ENCODE measurements at regions not wholly inside any gene's neighbourhood (a gene's known extent, or its start where the extent isn't known, plus 50 kb on each side); places are given as distances from the start of the nearest gene placed in this dataset.

GRCh38 chr13:73225990-73226389 is 167.2 kb downstream of the KLF5 start:
- no peak for DNase-seq

- no peak for DNase-seq
Measured at GRCh38 chr13:73224703-73225102, 165.9 kb downstream of the KLF5 start.

DNA sequence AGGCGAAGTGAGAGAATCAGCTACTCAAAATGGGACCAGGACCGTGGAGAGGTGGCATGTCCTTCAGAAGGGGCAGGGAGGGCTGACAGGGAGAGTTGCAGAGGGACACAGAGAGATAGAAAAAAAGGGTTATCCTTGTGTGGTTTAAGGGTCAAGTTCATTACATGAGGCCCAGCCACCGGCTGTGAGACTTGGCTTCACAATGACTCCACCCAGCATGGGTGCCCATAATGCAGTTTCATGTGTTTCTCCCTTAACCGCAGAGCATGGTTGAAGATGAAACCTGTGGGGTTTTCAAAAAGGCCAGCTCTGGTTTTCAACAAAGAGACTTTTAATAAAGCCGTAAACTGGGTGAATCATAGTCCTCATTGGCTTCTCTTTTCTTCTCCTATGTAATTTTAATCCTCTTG is 164.6 kb downstream of the KLF5 start:
- no peak for DNase-seq

GRCh38 chr13:73222627-73223305 is 164.0 kb downstream of the KLF5 start:
- no peak for DNase-seq

- DNase-seq: no peak
Measured at GRCh38 chr13:73220966-73221720, 162.3 kb downstream of the KLF5 start.

DNA sequence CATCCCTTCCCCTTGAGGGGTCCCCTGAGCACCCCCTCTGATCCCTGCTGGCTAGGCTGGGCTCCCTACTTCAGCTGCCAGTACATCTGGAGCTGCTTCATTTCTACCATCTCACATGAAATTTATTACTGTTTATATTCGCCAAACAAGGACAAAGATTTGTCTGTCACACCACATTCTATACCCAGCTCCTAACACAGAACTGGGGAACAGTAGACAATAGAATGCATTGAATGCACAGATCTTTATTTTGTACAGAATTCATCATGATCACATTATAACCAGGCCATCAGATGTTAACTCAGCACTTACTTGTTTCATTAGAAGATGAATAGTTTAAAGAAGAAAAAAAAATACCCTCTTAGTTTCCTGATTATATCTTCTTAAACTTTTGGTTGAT is 159.4 kb downstream of the KLF5 start:
- DNase-seq: no peak

- DNase-seq: no peak
Measured at GRCh38 chr13:73216381-73216831, 157.6 kb downstream of the KLF5 start.

DNA sequence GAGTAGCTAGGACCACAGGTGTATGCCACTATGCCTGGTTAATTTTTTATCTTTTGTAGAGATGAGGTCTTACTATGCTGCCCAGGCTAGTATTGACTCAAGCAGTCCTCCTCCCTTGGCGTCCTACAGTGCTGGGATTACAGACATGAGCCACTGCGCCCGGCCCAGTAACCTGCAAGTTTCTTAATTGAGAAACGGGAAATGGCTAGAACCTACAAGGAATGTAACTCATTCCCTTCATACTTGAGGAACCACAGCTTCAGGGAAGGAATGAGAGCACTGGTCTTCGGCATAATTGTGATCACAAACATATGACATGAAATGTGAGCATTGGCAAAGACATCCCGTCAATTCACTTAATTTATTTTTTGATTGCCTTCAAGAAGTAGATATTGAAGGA is 157.0 kb downstream of the KLF5 start:
- DNase-seq: no peak

GRCh38 chr13:73212482-73212881 is 153.7 kb downstream of the KLF5 start:
- DNase-seq: no peak

GRCh38 chr13:73210218-73210883 is 151.5 kb downstream of the KLF5 start:
- no peak for DNase-seq

DNA sequence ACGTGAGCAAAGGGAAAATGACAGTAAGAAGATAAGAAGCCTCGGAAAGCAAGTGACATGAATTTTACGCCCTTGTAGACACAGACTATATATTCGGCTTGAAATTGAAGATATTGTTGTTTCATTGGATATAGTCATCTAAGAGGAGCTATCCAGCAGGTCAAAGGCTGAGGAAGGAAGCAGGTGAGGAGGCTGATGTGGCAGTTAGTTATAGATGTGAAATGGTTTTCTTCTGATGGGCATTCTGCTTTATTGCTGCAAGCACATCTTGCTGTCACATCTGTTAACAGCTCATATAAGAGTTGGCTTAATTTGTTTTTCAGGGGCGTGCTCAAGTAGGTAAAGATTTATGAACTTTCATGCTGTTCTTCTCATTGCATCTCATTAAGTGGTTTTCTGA is 146.1 kb downstream of the KLF5 start:
- DNase-seq: no peak

GRCh38 chr13:73201626-73202025 is 142.8 kb downstream of the KLF5 start:
- no peak for DNase-seq

DNA sequence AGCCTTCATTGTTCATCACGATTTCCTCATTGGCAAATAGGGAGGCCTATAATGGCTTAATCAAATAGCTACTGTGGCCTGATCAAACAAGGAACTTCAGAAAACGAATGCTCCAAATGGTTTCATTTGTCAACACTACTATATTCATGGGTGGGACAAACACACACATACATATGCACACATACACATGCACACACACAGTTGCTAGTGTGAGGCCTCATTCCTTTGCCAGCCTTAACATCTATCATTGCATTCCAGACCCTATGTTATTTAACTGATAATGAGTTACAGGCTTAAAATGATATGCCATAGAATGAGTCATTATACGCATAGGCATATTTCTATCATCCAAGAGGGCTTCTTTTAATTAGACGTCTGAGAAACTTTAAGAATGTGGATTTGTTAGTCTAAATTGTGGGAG is 140.2 kb downstream of the KLF5 start:
- no peak for DNase-seq

- no peak for DNase-seq
Measured at GRCh38 chr13:73195091-73195490, 136.3 kb downstream of the KLF5 start.

DNA sequence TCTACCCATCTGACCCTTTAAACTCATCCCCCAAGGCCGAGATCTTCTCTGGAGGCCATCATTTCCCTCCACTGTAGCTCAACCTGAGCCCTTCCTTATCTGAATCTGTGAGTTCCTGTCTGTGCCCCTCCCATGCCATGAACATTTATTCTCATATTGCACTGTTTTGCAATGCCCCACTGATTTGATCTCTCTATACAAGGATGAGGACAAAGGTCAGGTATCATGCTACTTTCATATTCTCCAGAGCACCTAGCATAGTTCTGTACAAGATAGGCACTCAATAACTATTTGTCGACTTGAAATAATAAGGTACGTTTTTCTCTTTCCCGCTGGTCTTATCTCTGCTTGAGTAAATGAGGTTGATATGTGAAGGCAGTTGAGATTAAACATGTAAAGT is 135.5 kb downstream of the KLF5 start:
- DNase-seq: no peak

DNA sequence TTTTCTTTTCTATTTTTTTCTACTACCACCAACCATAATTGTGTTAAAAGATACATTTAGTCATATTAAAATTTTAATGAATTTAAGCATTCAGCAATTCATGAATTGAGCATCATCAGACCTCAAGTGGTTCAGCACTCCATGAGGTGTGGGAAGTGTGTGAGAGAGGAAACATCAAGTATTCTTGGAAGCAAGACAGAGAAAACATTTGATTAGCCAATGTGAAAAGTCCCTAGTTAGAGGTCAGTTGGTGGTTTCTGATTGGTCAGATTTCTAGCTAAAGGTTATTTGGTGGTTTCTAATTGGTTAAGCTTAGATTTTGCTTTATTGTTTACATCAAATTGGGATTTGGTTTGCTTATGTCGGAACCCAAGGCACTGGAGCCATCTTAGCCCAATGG is 134.7 kb downstream of the KLF5 start:
- DNase-seq: no peak

DNA sequence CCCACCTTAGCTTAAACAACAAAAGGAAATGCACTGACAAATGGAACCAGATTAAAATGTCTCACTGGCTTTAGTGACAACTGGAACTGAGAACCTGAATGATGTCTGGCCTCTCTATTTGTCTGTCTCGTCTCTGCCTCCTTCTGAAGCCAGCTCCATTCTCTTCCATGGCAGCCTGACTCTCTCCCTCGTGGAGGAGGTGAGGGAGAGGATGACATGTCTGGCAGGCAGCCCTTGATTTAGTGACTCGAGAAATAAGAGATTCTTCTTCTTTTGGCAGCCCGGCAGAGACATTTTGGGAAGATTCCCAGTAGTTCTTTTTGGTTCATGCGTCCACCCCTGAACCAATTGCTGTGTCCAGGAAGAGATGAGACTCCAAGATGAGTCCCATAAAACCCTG is 131.7 kb downstream of the KLF5 start:
- DNase-seq: no peak

- no peak for DNase-seq
Measured at GRCh38 chr13:73189776-73190175, 131.0 kb downstream of the KLF5 start.

DNA sequence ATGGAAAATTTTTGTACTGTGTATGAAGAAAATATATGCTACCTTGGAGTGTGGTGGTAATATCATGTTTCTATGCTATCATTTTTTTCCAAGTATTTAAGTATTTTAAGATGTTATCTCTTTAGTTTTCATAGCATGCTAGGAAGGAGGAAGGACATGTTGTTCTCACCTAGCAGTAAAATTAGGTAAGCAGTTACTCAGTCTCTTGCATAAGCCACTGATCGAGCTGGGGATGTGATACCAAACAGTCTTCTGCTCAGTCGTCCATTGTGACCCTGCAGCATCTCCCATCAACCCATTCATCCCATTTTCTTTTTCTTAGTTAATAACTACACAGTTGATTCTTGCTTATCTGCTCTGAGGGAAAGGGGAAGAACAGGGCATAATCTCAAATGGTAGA is 130.6 kb downstream of the KLF5 start:
- DNase-seq: no peak

DNA sequence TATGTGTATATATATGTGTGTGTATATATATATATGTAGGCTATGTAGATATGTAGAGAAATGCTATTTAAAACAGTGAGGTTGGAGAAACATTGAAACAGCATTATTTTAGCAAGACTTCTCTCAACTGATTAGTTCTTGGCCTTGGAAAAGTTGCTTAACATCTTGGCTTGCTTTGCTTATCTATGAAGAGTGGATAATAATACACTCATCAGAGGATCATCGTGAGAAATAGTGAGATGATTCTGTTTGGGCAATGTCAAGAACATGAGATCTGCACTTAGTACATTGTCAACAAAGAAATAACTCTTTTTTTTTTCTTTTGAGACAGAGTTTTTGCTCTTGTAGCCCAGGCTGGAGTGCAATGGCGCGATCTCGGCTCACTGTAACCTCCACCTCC is 128.3 kb downstream of the KLF5 start:
- DNase-seq: no peak

GRCh38 chr13:73179650-73180274 is 121.0 kb downstream of the KLF5 start:
- DNase-seq: no peak

DNA sequence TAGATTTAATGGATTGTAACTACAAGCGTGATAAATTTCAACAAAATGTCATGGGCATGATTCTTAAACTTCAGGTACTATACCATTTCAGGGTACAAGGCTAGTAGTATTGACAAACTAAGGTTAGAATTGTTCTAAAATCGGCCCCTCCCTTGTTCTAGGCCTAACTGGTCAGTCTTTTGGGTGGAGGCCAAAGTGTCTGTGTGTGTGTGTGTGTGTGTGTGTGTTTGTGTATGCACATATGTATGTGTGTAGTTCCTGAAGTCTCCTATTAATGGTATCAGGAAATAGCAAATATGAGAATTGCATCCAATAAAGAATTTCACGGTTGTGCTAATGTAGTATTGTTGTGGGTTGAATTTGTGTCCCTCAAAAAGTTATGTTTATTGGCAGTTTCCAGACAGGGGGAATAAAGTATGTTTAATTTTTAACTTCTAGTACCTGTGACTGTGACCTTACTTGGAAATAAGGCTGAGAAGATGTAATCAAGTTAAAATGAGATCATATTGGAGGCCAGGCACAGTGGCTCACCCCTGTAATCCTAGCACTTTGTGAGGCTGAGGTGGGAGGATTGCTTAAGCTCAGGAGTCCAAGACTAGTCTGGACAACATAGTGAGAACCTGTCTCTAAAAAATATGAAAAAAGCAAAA is 119.2 kb downstream of the KLF5 start:
- no peak for DNase-seq

DNA sequence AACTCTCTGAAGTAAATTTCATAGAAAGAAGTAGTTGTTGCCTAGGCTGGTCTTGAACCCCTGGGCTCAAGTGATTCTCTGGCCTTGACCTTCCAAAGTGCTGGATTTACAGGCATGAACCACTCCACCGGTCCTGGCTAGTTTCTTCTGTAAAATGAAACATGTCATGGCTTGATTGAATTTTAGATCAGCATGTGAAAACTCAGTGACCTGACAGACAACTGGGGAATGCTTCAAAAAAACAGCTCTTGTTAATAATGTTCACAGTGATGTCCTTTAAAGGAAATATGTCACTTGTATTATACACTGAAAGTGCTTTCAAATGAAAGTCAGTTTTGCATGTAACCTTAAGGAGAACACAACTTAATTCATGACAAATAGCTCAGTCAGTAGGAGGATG is 118.2 kb downstream of the KLF5 start:
- no peak for DNase-seq
